ENCODE measurements at regions not wholly inside any gene's neighbourhood (a gene's known extent, or its start where the extent isn't known, plus 50 kb on each side); places are given as distances from the start of the nearest gene placed in this dataset.

- H3K4me3 ChIP-seq: no peak overlapping the region
- H3K9me3 ChIP-seq: no peaks in the 10 kb centered on the region
- H3K4me1 ChIP-seq: no peaks in the 10 kb centered on the region
- TF ChIP-seq CTCF (IDR thresholded peaks at IDR 0.05): no peak
- H3K27me3 ChIP-seq: no peaks in the 10 kb centered on the region
- DNase-seq (no peak), ATAC-seq (no peak)
- H3K36me3 ChIP-seq: no peaks in the 10 kb centered on the region
- intact Hi-C loops (cut with DNase I): no loop called here
- no peak overlapping the region for H3K27ac ChIP-seq
Measured at GRCh38 chr2:198476007-198476406, 671.6 kb downstream of the PLCL1 start.

- peak; percentile 11 for TF ChIP-seq CTCF (IDR thresholded peaks at IDR 0.05)
- intact Hi-C loops (cut with DNase I): no loop called here
- Histone ChIP-seq H3K4me1 (no peaks in the 10 kb centered on the region), H3K9me3 (no peaks in the 10 kb centered on the region), H3K27me3 (no peaks in the 10 kb centered on the region), H3K27ac (no peak overlapping the region), H3K36me3 (no peaks in the 10 kb centered on the region), H3K4me3 (no peak overlapping the region)
- no peak for ATAC-seq
- DNase-seq: no peak
Measured at GRCh38 chr2:198471291-198471690, 666.9 kb downstream of the PLCL1 start.

- intact Hi-C loops (cut with DNase I): no loop called here
- ATAC-seq (no peak), DNase-seq (no peak)
- Histone ChIP-seq H3K4me3 (no peak overlapping the region), H3K36me3 (no peaks in the 10 kb centered on the region), H3K4me1 (no peaks in the 10 kb centered on the region), H3K27me3 (no peaks in the 10 kb centered on the region), H3K9me3 (no peaks in the 10 kb centered on the region), H3K27ac (no peak overlapping the region)
- TF ChIP-seq CTCF (IDR thresholded peaks at IDR 0.05): no peak
Measured at GRCh38 chr2:198468136-198468535, 663.7 kb downstream of the PLCL1 start.

GRCh38 chr2:198465970-198466369, 661.6 kb downstream of the PLCL1 start:
- ATAC-seq: no peak
- no peak for DNase-seq
- Histone ChIP-seq H3K27ac (no peak overlapping the region), H3K36me3 (no peaks in the 10 kb centered on the region), H3K27me3 (no peaks in the 10 kb centered on the region), H3K4me1 (no peaks in the 10 kb centered on the region), H3K9me3 (no peaks in the 10 kb centered on the region), H3K4me3 (no peak overlapping the region)
- intact Hi-C loops (cut with DNase I): no loop called here
- TF ChIP-seq CTCF (IDR thresholded peaks at IDR 0.05): no peak

- Histone ChIP-seq H3K4me1 (no peaks in the 10 kb centered on the region), H3K4me3 (no peak overlapping the region), H3K27ac (no peak overlapping the region), H3K27me3 (no peaks in the 10 kb centered on the region), H3K9me3 (no peaks in the 10 kb centered on the region), H3K36me3 (no peaks in the 10 kb centered on the region)
- DNase-seq (no peak), ATAC-seq (no peak)
- intact Hi-C loops (cut with DNase I): no loop called here
- no peak for TF ChIP-seq CTCF (IDR thresholded peaks at IDR 0.05)
Measured at GRCh38 chr2:198456418-198456817, 652.0 kb downstream of the PLCL1 start.

GRCh38 chr2:198453866-198454265, 649.5 kb downstream of the PLCL1 start:
- intact Hi-C loops (cut with DNase I): no loop called here

More at GRCh38 chr2:198453866-198454265, 649.5 kb downstream of the PLCL1 start:
- H3K27ac ChIP-seq: no peak overlapping the region
- H3K27me3 ChIP-seq: no peaks in the 10 kb centered on the region
- no peak for ATAC-seq
- no peaks in the 10 kb centered on the region for H3K4me1 ChIP-seq
- no peak for TF ChIP-seq CTCF (IDR thresholded peaks at IDR 0.05)
- H3K4me3 ChIP-seq: no peak overlapping the region
- H3K9me3 ChIP-seq: no peaks in the 10 kb centered on the region
- H3K36me3 ChIP-seq: no peaks in the 10 kb centered on the region
- no peak for DNase-seq
